Right cardiac atrium (tissue), 5 donors: ENCODE measurements at regions not wholly inside any gene's neighbourhood (a gene's known extent, or its start where the extent isn't known, plus 50 kb on each side); places are given as distances from the start of the nearest gene placed in this dataset.

Source experiments
- ATAC-seq, 2 donors: fragments of 200-7000 bp; cut with Tn5 transposase; one replicate each; pipeline versions ENCODE4 v1.8.0 to v1.9.1; 2020; ENCODE audit warnings: moderate library complexity in 2 of 2, mild to moderate bottlenecking in 1 of 2
- DNase-seq, 3 donors: peaks; one replicate each; pipeline ENCODE4 v3.0.0-alpha.2; 2020
- H3K27ac ChIP-seq: one replicate; pipeline ENCODE4 v1.5.1; 2013; ENCODE audit warnings: mild to moderate bottlenecking, low read length, control low read depth, moderate library complexity
- H3K27me3 ChIP-seq: one replicate; pipeline ENCODE4 v1.6.1; 2013; ENCODE audit not compliant: control insufficient read depth, insufficient read depth
- H3K4me1 ChIP-seq: one replicate; pipeline ENCODE4 v1.6.1; 2013; ENCODE audit warnings: low read length; ENCODE audit not compliant: control insufficient read depth, insufficient read depth
- H3K4me3 ChIP-seq: one replicate; pipeline ENCODE4 v1.5.1; 2013; ENCODE audit warnings: low read length, control low read depth
- H3K9me3 ChIP-seq: one replicate; pipeline ENCODE4 v1.6.1; 2013; ENCODE audit warnings: low read length; ENCODE audit not compliant: control insufficient read depth
- WGBS: extraction: QIAGEN DNeasy Blood & Tissue Kit; methylation state at CpG from one replicate; pipeline ENCODE4 v1.1.7; 2013; 5-methylcytosine and 5-hydroxymethylcytosine counted together
- intact Hi-C, 4 donors: fragments of 100-400 bp; cut with DNase I; formaldehyde crosslinking; loops; one replicate each; pipeline versions ENCODE4 v1.11.0 to v1.14.0; 2022 to 2023
- donor health status: healthy with polysubstance abuse.
- donor health status: DM: no; HTN: yes; CAD: no.
- donor health status: DM: no; HTN: no; CAD: no.
- donor health status: DM: no; HTN: yes; CAD: no; lungs with severe emphysema.
- donor health status: DM: yes; HTN: yes; CAD: no.

DNA sequence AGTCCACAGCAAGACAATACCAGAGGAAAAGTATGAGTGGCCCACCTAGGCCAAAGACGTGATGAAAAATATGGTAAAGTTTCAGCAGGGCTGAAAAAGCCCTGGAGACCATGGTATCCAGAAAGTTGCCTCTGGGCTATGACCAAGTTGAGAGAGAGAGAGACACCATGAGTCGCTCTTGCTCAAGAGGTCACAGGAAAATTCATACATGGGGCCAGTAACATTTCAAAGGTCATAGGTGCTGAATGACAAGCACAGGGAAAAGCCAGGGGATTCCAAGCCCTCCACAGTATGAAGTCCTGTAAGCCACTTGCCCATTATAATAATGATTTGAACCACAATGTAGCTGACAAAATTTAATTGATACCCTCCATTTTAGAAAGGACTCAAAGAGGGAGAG is 657.7 kb upstream of the CITED2 start:
- no peaks in the 10 kb centered on the region for H3K9me3 ChIP-seq
- no peak overlapping the region for H3K27ac ChIP-seq
- DNase-seq: no peak
- H3K4me3 ChIP-seq: no peak overlapping the region
- H3K27me3 ChIP-seq: no peaks in the 10 kb centered on the region
- no peaks in the 10 kb centered on the region for H3K4me1 ChIP-seq
- no peak for ATAC-seq
- 91% methylated on average over 2 of the region's 2 CpGs for WGBS
- intact Hi-C loops: no loop called here

GRCh38 chr6:140029551-140029950 is 655.1 kb upstream of the CITED2 start:
- intact Hi-C loops: no loop called here
- no peak for ATAC-seq
- WGBS: 77% methylated on average over 3 of the region's 3 CpGs

GRCh38 chr6:140027219-140027618 is 652.8 kb upstream of the CITED2 start:
- intact Hi-C loops: no loop called here
- Histone ChIP-seq H3K4me1 (no peaks in the 10 kb centered on the region), H3K4me3 (no peak overlapping the region), H3K27me3 (no peaks in the 10 kb centered on the region), H3K9me3 (no peaks in the 10 kb centered on the region), H3K27ac (no peak overlapping the region)
- WGBS: 88% methylated on average over 2 of the region's 2 CpGs
- no peak for ATAC-seq
- DNase-seq: no peak

More at GRCh38 chr6:140029551-140029950, 655.1 kb upstream of the CITED2 start:
- DNase-seq: no peak
- H3K9me3 ChIP-seq: no peaks in the 10 kb centered on the region
- H3K4me1 ChIP-seq: no peaks in the 10 kb centered on the region
- H3K27ac ChIP-seq: no peak overlapping the region
- no peaks in the 10 kb centered on the region for H3K27me3 ChIP-seq
- no peak overlapping the region for H3K4me3 ChIP-seq

DNA sequence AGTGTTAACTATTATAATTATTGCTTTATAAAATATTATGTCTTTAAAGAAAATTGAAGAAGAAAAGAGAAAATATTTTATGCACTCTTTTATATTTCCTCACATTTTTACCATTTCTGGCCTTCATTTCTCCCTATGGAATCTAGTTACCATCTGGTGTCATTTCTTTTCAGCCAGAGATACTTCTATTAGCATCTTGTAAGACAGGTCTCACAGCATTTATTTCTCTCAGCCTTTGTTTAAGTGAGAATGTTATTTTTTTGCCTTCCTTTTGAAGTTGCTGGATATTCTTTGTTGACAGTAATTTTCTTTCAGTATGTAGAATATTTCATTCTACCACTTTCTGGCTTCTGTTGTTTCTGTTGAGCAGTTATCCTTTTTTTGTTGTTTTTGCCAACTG is 652.1 kb upstream of the CITED2 start:
- no peak for DNase-seq
- H3K27me3 ChIP-seq: no peaks in the 10 kb centered on the region

DNA sequence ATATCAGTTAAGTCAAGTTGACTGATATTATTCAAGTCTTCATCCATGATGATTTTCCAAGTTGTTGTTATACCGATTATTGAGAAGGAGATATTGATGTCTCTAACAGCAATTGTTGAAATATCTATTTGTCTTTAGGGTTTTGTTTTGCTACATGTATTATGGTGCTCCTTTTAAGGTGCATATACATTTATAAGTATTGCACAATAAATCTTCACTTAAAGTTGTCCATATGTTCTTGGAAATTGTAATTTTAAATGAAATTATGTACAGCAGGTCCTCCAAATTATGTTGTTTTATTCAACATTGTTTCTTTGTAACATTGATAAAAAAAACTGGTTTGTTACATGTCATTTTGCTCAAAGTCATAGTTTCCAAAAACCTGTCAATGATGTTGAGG is 650.7 kb upstream of the CITED2 start:
- H3K27me3 ChIP-seq: no peaks in the 10 kb centered on the region
- no peaks in the 10 kb centered on the region for H3K4me1 ChIP-seq
- intact Hi-C loops: no loop called here
- no peak overlapping the region for H3K27ac ChIP-seq
- ATAC-seq (no peak), DNase-seq (no peak)
- H3K9me3 ChIP-seq: peaks cover 3% of the 10 kb centered on the region
- 99% methylated on average over 1 of the region's 1 CpG for WGBS
- no peak overlapping the region for H3K4me3 ChIP-seq

More for the DNA sequence above, 652.1 kb upstream of the CITED2 start:
- Histone ChIP-seq H3K4me1 (no peaks in the 10 kb centered on the region), H3K9me3 (no peaks in the 10 kb centered on the region), H3K4me3 (no peak overlapping the region), H3K27ac (no peak overlapping the region)
- ATAC-seq: no peak
- intact Hi-C loops: no loop called here

DNA sequence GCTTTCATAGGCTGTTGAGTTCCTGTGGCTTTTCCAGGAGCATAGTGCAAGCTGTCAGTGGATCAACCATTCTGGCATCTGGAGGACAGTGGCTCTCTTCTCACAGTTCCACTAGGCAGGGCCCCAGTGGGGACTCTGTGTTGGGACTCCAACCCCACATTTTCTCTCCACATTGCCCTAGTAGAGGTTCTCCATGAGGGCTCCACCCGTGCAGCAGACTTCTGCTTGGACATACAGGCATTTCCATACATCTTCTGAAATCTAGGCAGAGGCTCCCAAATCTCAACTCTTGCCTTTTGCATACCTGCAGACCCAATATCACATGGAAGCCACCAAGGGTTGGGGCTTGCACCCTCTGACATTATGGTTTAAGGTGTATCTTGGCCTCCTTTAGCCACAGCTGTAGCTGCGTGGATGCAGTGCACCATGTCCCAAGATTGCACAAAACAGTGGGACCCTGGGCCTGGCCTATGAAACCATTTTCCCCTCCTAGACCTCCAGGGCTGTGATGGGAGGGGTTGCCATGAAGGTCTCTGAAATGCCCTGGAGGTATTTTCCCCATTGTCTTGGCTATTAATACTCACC is 645.9 kb upstream of the CITED2 start:
- H3K27me3 ChIP-seq: no peaks in the 10 kb centered on the region
- H3K4me3 ChIP-seq: no peak overlapping the region
- no peaks in the 10 kb centered on the region for H3K4me1 ChIP-seq
- no peak overlapping the region for H3K27ac ChIP-seq
- DNase-seq (no peak), ATAC-seq (no peak)
- intact Hi-C loops: no loop called here
- H3K9me3 ChIP-seq: peaks cover 3% of the 10 kb centered on the region
- 92% methylated on average over 2 of the region's 2 CpGs for WGBS

DNA sequence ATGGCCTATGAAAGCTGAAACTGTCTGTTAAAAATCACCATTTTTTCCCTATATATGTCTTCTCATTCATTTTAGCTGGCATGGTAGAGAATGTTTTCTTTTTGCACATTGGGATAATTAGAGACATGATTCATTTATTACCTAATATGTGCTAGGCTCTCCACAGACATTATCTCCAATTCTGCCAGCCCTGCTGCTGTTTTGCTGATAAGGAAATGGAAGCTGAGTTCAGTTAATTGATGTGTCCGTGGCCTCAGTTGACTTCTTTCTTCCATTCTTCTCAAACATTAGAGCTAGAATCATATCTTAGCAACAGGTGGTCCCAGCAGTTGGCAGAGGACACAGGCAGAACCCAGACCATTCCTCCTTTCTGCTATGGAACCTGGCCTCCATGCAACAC is 644.1 kb upstream of the CITED2 start:
- Histone ChIP-seq H3K27me3 (no peaks in the 10 kb centered on the region), H3K9me3 (peaks cover 3% of the 10 kb centered on the region), H3K4me1 (no peaks in the 10 kb centered on the region), H3K27ac (no peak overlapping the region), H3K4me3 (no peak overlapping the region)
- ATAC-seq (no peak), DNase-seq (no peak)
- intact Hi-C loops: no loop called here
- 40% methylated on average over 1 of the region's 1 CpG for WGBS

- DNase-seq (no peak), ATAC-seq (no peak)
- Histone ChIP-seq H3K9me3 (peaks cover 3% of the 10 kb centered on the region), H3K4me3 (no peak overlapping the region), H3K27me3 (no peaks in the 10 kb centered on the region), H3K27ac (no peak overlapping the region), H3K4me1 (no peaks in the 10 kb centered on the region)
- 95% methylated on average over 1 of the region's 1 CpG for WGBS
- intact Hi-C loops: no loop called here
Observed at GRCh38 chr6:140017470-140017869, 643.0 kb upstream of the CITED2 start.

- DNase-seq (no peak), ATAC-seq (no peak)
- intact Hi-C loops: no loop called here
- no peaks in the 10 kb centered on the region for H3K27me3 ChIP-seq
- no peaks in the 10 kb centered on the region for H3K4me1 ChIP-seq
- H3K27ac ChIP-seq: no peak overlapping the region
- 49% methylated on average over 1 of the region's 1 CpG for WGBS
- H3K4me3 ChIP-seq: no peak overlapping the region
- H3K9me3 ChIP-seq: no peaks in the 10 kb centered on the region
Observed at GRCh38 chr6:140012150-140012549, 637.7 kb upstream of the CITED2 start.

DNA sequence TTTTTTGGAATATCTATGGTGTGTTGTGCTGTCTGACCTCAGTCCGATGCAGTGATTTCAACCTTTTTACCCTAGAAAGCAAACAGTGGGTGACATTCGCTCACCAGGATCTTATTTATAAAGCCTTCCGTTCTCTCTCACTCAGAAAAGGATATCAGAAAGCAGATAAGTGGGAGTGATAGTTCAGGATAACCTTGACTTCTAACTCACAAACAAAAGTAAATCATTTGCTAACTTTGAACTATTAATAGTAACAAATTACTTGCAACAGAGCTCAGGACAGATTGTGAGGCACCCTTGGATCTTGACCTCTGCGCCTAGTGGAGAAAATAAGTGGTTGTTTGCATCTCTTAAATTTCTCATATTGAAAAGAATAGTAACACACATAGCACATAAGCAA is 637.1 kb upstream of the CITED2 start:
- peak overlapping the region; percentile 26 for H3K27ac ChIP-seq
- no peaks in the 10 kb centered on the region for H3K4me1 ChIP-seq
- DNase-seq (no peak), ATAC-seq (no peak)
- WGBS: 54% methylated on average over 4 of the region's 4 CpGs
- no peaks in the 10 kb centered on the region for H3K27me3 ChIP-seq
- intact Hi-C loops: no loop called here
- no peaks in the 10 kb centered on the region for H3K9me3 ChIP-seq
- H3K4me3 ChIP-seq: no peak overlapping the region

DNA sequence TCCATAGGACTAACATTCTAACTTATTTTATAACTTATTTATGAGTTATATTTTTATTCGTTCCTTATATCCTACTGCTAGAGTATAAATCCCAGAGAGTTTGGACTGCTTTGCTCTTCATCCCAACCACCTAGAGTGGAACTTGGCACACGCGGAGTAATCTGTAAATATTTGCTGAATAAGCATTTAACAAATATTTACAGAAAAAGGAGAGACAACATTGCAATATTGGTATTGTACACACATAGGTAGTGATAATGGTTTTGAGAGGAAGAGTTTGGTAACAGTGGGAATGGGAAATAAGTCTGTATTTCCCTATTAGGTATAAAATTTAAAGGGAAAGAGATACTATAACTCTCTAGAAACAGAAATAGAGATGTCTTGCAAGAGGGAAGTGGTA is 634.8 kb upstream of the CITED2 start:
- 89% methylated on average over 3 of the region's 3 CpGs for WGBS
- no peak overlapping the region for H3K4me3 ChIP-seq
- no peaks in the 10 kb centered on the region for H3K4me1 ChIP-seq
- intact Hi-C loops: no loop called here
- DNase-seq: no peak
- no peaks in the 10 kb centered on the region for H3K27me3 ChIP-seq
- H3K27ac ChIP-seq: no peak overlapping the region
- ATAC-seq: no peak
- H3K9me3 ChIP-seq: no peaks in the 10 kb centered on the region

GRCh38 chr6:140007525-140007924 is 633.1 kb upstream of the CITED2 start:
- H3K4me3 ChIP-seq: no peak overlapping the region
- over 99% methylated on average over 4 of the region's 4 CpGs for WGBS
- no peak overlapping the region for H3K27ac ChIP-seq
- ATAC-seq: no peak
- no peaks in the 10 kb centered on the region for H3K9me3 ChIP-seq
- intact Hi-C loops: no loop called here
- H3K27me3 ChIP-seq: no peaks in the 10 kb centered on the region
- no peaks in the 10 kb centered on the region for H3K4me1 ChIP-seq
- DNase-seq: no peak
